ENCODE measurements at regions not wholly inside any gene's neighbourhood (a gene's known extent, or its start where the extent isn't known, plus 50 kb on each side); places are given as distances from the start of the nearest gene placed in this dataset.

- ChIA-PET POLR2A (no interaction called here), CTCF (no interaction called here)
- Histone ChIP-seq H3K9ac (ENCODE audit: low read length) (no peak overlapping the region), H3K4me1 (ENCODE audit: control insufficient read depth in 2 of 2, insufficient read depth in 2 of 2, low read length in 2 of 2) (no peaks in the 10 kb centered on the region), H3K27ac (ENCODE audit: low read length in 2 of 2) (no peak overlapping the region), H3K27me3 (replicated peaks in 1 of 4; ENCODE audit: control extremely low read depth in 1 of 4, control insufficient read depth in 3 of 4, insufficient read depth in 4 of 4, low read length in 3 of 4) (no peaks in the 10 kb centered on the region), H2AFZ (ENCODE audit: insufficient read depth, low read depth, low read length, poor library complexity, severe bottlenecking) (no peak overlapping the region), H4K20me1 (ENCODE audit: control insufficient read depth, insufficient read depth, low read length, poor library complexity, severe bottlenecking) (no peaks in the 10 kb centered on the region), H3K79me2 (ENCODE audit: control insufficient read depth, insufficient read depth, low read length) (no peaks in the 10 kb centered on the region), H3K36me3 (replicated peaks in 1 of 2; ENCODE audit: control extremely low read depth in 1 of 2, control insufficient read depth in 1 of 2, extremely low read depth in 1 of 2, insufficient read depth in 2 of 2, low read length in 1 of 2) (no peaks in the 10 kb centered on the region), H3K9me3 (ENCODE audit: control extremely low read depth in 1 of 3, control insufficient read depth in 2 of 3, insufficient read depth in 1 of 3, low read length in 2 of 3) (no peaks in the 10 kb centered on the region), H3K4me2 (replicated peaks; ENCODE audit: low read depth, low read length, poor library complexity, severe bottlenecking) (no peak overlapping the region), H3K4me3 (ENCODE audit: control extremely low read depth in 1 of 5, extremely low read depth in 1 of 5, insufficient read depth in 1 of 5, low read depth in 2 of 5, low read length in 4 of 5) (no peak overlapping the region)
- no peaks in the 10 kb centered on the region for H3K4me1 Mint-ChIP-seq
- H3K27me3 Mint-ChIP-seq: no peaks in the 10 kb centered on the region
- no peak overlapping the region for H3K4me3 Mint-ChIP-seq
- no peak overlapping the region for H3K27ac Mint-ChIP-seq
- intact Hi-C loops (cut with micrococcal nuclease): no loop called here
- WGBS (ENCODE audit: insufficient coverage): 84% methylated on average over 4 of the region's 7 CpGs
- no peak for TF ChIP-seq EZH2 (IDR thresholded peaks at IDR 0.05; ENCODE audit: borderline replicate concordance, insufficient read depth, low read depth, low read length, poor library complexity, severe bottlenecking)
- DNase-seq: no peak
- no peaks in the 10 kb centered on the region for H3K9me3 Mint-ChIP-seq (ENCODE audit: insufficient read depth)
- no peak for ATAC-seq (ENCODE audit: low read depth)
Observed at GRCh38 chr10:35792291-35792690, 150.2 kb upstream of the FZD8 start.

GRCh38 chr10:35789996-35790395, 147.9 kb upstream of the FZD8 start:
- Histone ChIP-seq H3K79me2 (ENCODE audit: control insufficient read depth, insufficient read depth, low read length) (no peaks in the 10 kb centered on the region), H3K4me2 (replicated peaks; ENCODE audit: low read depth, low read length, poor library complexity, severe bottlenecking) (no peak overlapping the region), H3K9ac (ENCODE audit: low read length) (no peak overlapping the region), H3K36me3 (replicated peaks in 1 of 2; ENCODE audit: control extremely low read depth in 1 of 2, control insufficient read depth in 1 of 2, extremely low read depth in 1 of 2, insufficient read depth in 2 of 2, low read length in 1 of 2) (no peaks in the 10 kb centered on the region), H2AFZ (ENCODE audit: insufficient read depth, low read depth, low read length, poor library complexity, severe bottlenecking) (no peak overlapping the region), H3K27me3 (replicated peaks in 1 of 4; ENCODE audit: control extremely low read depth in 1 of 4, control insufficient read depth in 3 of 4, insufficient read depth in 4 of 4, low read length in 3 of 4) (no peaks in the 10 kb centered on the region), H3K4me1 (ENCODE audit: control insufficient read depth in 2 of 2, insufficient read depth in 2 of 2, low read length in 2 of 2) (no peaks in the 10 kb centered on the region), H3K9me3 (ENCODE audit: control extremely low read depth in 1 of 3, control insufficient read depth in 2 of 3, insufficient read depth in 1 of 3, low read length in 2 of 3) (peaks cover 0 to 9% (median 0%) of the 10 kb centered on the region in 3 donors), H3K4me3 (ENCODE audit: control extremely low read depth in 1 of 5, extremely low read depth in 1 of 5, insufficient read depth in 1 of 5, low read depth in 2 of 5, low read length in 4 of 5) (no peak overlapping the region), H3K27ac (ENCODE audit: low read length in 2 of 2) (no peak overlapping the region), H4K20me1 (ENCODE audit: control insufficient read depth, insufficient read depth, low read length, poor library complexity, severe bottlenecking) (no peaks in the 10 kb centered on the region)
- 92% methylated on average over 4 of the region's 7 CpGs for WGBS (ENCODE audit: insufficient coverage)
- Mint-ChIP-seq H3K27me3 (no peaks in the 10 kb centered on the region), H3K9me3 (ENCODE audit: insufficient read depth) (peaks cover 5% of the 10 kb centered on the region), H3K4me3 (no peak overlapping the region), H3K27ac (no peak overlapping the region), H3K4me1 (no peaks in the 10 kb centered on the region)
- ATAC-seq (ENCODE audit: low read depth) (no peak), DNase-seq (no peak)
- no peak for TF ChIP-seq EZH2 (IDR thresholded peaks at IDR 0.05; ENCODE audit: borderline replicate concordance, insufficient read depth, low read depth, low read length, poor library complexity, severe bottlenecking)
- no peak for TF ChIP-seq CTCF (IDR thresholded peaks at IDR 0.05)
- intact Hi-C loops (cut with micrococcal nuclease): no loop called here
- POLR2A ChIA-PET: no interaction called here
- CTCF ChIA-PET: no interaction called here

Measured in B cell (primary cell).